LoVo (cell line): ENCODE measurements at regions not wholly inside any gene's neighbourhood (a gene's known extent, or its start where the extent isn't known, plus 50 kb on each side); places are given as distances from the start of the nearest gene placed in this dataset.
"Not testable (repeated sequence)": the region's sequence is repeated elsewhere in the genome, so short reads cannot be mapped to it uniquely, and the experiment has no call there.

Experiments used
- DNase-seq: peaks from one replicate; pipeline ENCODE4 v3.0.0-alpha.2; 2016; ENCODE audit warnings: low spot score

- DNase-seq = peak; percentile 35
These were observed 916.1 kb downstream of the KCNJ2 start for GRCh38 chr17:71085238-71086033.

GRCh38 chr17:71089431-71089830 is 920.1 kb downstream of the KCNJ2 start:
- DNase-seq = no peak

DNA sequence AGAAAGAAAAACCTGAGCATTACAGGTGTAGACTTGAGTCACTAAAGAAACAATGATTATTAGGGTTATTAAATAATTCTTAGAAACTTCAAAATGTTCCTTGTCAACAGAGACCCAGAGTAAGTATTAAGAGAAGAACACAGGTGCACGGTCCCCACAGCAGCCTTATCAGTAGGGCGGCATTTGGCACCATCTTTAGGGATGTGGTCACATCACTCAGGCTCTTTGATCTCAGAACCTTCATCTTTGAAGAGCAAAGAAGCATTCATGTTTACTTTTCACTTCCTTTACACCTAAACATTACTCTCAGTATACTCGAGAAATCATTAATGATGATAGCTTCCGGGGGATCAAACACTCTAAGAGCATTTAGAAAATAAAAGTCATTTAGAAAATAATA is 928.7 kb downstream of the KCNJ2 start:
- DNase-seq = no peak

GRCh38 chr17:71099003-71099714 is 929.8 kb downstream of the KCNJ2 start:
- DNase-seq = no peak

DNA sequence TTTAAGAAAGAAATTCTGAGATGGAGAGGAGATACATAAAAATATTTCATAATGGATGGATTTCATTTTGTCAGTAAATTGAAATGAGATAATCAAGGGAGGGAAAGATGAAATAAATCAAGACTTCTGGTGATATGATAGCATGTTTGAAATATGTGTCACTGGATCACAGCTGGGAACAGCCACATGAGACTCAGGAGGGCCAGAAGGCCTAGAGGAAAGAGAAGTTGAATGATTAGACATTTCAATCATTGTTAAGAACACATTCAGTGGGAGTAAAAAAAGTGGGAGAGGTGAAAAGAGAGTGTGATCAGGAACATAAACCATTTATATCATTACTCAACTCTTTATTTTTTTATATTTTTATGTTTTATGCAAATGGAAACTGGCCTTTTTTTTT is 933.4 kb downstream of the KCNJ2 start:
- no peak for DNase-seq

DNA sequence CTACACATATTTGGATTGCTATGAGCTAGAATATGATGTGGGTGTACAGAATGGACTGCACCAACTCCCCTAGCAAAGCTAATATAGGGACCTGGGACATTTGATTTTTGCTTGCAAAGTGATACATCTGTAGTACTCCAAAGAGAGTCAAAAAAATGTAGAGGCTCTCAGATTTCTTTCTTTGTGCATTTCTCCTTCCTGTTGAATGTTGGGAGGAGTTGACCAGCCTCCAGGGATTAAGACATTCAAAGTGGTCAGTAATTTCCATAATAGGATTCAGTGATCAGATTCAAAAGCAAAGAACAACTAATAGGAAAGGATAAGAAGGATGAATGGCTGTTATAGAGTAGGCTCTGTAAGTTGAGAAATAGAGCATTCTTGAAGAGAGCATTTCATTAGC is 934.9 kb downstream of the KCNJ2 start:
- no peak for DNase-seq

- DNase-seq = not testable (repeated sequence)
These were observed 936.7 kb downstream of the KCNJ2 start for GRCh38 chr17:71106056-71106455.

DNA sequence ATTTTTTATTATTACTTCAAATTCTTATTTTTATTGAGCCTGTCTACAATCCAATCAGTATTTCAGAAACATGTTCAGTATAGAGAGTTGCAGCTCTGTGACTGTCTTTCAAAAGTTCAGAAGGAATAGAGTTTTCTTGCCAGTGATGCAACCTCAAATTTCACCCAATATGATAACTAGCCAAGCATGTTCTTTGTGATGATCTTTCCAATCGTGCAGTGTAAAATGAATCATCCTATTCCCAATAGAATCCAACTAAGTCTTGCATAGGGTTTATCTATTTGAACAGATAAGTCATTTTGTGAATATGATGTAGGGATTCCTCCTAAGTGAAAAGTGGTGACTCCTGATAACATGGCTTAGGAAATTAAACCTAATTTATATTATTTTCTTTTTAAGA is 937.8 kb downstream of the KCNJ2 start:
- DNase-seq = no peak

DNA sequence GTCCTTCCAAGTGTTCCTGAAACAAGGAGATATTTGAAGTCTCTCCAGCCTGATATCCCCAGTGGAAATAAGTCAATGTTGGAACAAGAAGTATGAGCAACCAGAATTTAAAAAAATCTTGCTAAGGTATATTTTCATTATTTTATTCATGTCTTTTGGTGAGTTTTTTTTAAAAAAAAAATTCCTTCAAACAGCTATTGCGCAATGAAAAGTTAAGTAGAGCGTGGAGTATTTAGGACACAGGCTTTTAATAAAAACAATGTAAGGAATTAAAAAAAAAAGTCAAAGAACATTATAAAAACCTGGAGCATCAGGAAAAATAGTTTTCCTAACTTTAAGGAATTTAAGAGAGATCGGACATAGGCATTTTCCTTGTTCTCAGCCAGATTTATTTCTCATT is 940.4 kb downstream of the KCNJ2 start:
- no peak for DNase-seq

DNA sequence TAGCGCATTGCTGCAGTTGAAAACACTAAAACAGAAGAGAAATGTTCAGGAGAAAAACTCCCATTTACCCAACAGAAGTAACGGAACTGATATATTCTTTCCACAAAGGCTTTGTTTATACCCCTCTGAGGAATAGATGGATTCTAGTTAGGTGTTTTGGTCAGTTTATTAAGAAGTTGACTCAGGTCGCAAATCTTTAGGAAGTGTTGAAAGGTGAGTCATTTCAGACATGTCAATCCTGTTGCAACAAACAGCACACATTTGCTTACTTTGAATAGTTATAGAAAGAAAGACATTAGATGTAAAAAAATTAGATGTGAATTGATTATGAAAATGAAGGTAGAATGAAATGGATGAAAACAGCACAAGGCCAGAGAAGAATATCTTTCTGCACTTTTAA is 941.0 kb downstream of the KCNJ2 start:
- no peak for DNase-seq

GRCh38 chr17:71111460-71111859 is 942.1 kb downstream of the KCNJ2 start:
- DNase-seq = no peak

DNA sequence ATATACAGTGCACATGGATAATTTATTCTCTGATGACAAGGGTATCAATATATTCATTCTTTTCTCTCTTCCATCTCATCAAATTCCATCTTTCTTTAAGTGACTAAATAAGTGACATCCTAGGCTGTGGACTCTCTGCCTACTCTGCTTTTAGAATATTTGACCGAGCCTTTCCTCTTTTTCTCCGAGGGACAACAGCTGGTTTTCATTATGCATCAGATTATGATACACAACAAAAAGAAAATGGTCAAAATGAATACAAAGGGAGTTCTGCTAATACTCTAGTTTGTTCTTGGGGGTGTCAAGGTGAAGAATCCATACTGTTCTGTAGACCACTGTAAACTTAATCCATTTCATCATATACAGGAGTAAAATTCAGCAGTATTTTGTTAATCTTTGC is 942.6 kb downstream of the KCNJ2 start:
- DNase-seq = no peak

- DNase-seq = no peak
These were observed 944.0 kb downstream of the KCNJ2 start for GRCh38 chr17:71113347-71113746.

DNA sequence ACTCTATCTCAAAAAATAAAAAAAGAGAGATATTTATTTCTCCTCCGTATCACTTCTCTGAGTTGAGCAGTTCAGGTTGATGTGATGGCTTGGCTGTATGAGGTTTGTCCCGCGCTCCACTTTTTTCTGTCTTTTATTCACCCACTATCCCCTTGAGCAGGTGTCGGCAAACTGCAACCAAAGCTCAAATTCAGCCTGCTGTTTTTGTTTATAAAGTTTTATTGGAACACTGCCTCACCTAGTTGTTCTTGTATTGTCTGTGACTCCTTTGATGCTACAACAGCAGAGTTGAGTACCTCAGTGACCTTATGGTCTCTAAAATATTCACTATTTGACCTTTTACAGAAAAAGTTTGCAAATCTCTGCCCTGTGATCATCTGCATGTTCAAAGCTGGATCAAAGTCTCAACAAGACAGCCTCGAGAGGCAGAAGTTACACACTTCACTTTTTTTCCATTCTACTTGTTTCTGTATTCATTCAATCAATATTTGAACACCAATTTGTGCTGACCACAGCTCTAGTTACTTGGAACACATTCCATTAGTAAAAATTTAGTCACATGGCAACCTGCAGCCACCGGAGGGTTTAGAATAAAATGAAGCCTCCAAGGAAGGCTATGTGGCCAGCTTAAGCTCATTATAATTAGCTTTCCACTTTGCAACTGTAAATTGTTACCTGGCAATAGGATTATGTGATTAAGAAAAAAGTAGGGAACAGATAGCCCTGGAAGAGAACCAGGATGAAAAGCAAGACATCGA is 945.8 kb downstream of the KCNJ2 start:
- DNase-seq = no peak

DNA sequence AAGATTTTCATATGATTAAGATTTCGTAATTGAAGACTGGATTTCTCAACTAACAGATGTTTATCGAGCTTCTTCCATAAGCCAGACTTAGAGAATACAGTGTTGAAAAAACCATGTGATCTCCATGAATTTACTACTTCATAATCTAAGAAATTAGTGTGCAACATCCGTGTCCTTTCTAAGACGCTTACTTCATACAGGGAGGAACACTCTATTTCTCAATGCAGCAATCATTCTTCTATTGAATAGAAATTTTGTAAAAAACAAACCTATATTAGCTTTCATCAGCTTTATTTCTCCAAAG is 946.3 kb downstream of the KCNJ2 start:
- DNase-seq = no peak

DNA sequence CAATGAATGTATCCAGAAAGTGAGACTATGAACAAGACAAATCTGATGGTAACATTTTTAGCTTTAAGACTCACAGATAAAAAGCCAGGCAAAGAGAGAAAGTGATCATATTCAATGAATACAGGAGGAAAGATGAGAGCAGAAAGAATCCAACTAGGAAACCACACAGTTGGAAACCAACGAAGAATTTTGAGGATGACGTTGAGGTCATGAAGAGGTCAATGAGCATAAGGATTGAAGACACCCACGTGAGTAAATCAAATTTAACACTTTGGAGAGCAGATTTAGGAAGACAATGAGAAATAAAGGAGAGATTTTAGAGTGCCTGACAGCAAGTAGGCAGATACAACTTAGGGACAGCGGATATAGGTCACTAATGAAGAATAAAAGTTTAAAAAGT is 948.1 kb downstream of the KCNJ2 start:
- DNase-seq = no peak

- DNase-seq = peak; percentile 4
These were observed 948.7 kb downstream of the KCNJ2 start for GRCh38 chr17:71118039-71118438.

GRCh38 chr17:71127416-71127815 is 958.1 kb downstream of the KCNJ2 start:
- DNase-seq = no peak

DNA sequence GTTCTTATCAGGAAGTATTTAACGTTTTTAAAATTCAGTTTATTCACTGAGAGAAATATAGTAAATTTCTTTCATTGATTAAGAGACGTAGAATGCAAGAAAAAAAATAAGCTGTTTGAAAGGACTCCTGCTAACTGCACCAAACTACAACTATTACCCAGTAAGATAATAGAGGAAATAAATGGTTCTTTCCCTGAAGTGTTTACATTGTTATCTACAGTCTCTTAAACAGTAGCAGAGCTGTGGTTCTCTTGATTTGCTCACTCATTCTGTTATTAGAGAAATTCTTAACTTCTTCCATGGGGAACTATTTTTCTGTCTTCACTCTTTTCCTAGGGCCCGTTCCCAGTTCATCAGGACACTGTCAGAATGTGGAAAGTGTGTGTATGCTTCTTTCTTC is 973.0 kb downstream of the KCNJ2 start:
- DNase-seq = no peak

- DNase-seq = no peak
These were observed 975.3 kb upstream of the SOX9 start for GRCh38 chr17:71145486-71145885.

GRCh38 chr17:71147906-71148305 is 972.9 kb upstream of the SOX9 start:
- DNase-seq = no peak

GRCh38 chr17:71149607-71150006 is 971.2 kb upstream of the SOX9 start:
- DNase-seq = no peak

GRCh38 chr17:71157297-71157696 is 963.5 kb upstream of the SOX9 start:
- no peak for DNase-seq
